RWPE2 (cell line): ENCODE measurements at regions not wholly inside any gene's neighbourhood (a gene's known extent, or its start where the extent isn't known, plus 50 kb on each side); places are given as distances from the start of the nearest gene placed in this dataset.
"Not testable (repeated sequence)": the region's sequence is repeated elsewhere in the genome, so short reads cannot be mapped to it uniquely, and the experiment has no call there.

ENCODE experiments used
- ATAC-seq: fragments of 200-7000 bp; cut with Tn5 transposase; 3 replicates; pipeline ENCODE4 v1.9.1; 2021; ENCODE audit warnings: low read depth
- DNase-seq: peaks from one replicate; pipeline ENCODE4 v3.0.0-alpha.2; 2020; ENCODE audit warnings: low spot score
- H3K27ac ChIP-seq: fragments of 450-650 bp; 2 replicates; pipeline ENCODE4 v1.5.1; 2017; ENCODE audit warnings: mild to moderate bottlenecking; ENCODE audit not compliant: poor library complexity, severe bottlenecking
- H3K27me3 ChIP-seq: fragments of 250-450 bp; sonication (Bioruptor Pico); 2 replicates; pipeline ENCODE4 v1.5.1; 2021; ENCODE audit warnings: mild to moderate bottlenecking, moderate library complexity; ENCODE audit not compliant: insufficient read depth, poor library complexity, severe bottlenecking
- H3K36me3 ChIP-seq: fragments of 250-450 bp; sonication (Bioruptor Pico); 2 replicates; pipeline ENCODE4 v1.5.1; 2020; ENCODE audit warnings: low read depth, mild to moderate bottlenecking, moderate library complexity
- H3K4me1 ChIP-seq: fragments of 250-450 bp; sonication (Bioruptor Pico); 2 replicates; pipeline ENCODE4 v1.5.1; 2021; ENCODE audit warnings: mild to moderate bottlenecking, moderate library complexity; ENCODE audit not compliant: insufficient read depth, poor library complexity, severe bottlenecking
- H3K4me3 ChIP-seq: fragments of 250-450 bp; sonication (Bioruptor Pico); 2 replicates; pipeline ENCODE4 v1.5.1; 2021; ENCODE audit warnings: mild to moderate bottlenecking, moderate library complexity; ENCODE audit not compliant: severe bottlenecking
- H3K9me3 ChIP-seq: fragments of 250-450 bp; sonication (Bioruptor Pico); 2 replicates; pipeline ENCODE4 v1.5.1; 2021; ENCODE audit warnings: mild to moderate bottlenecking, moderate library complexity; ENCODE audit not compliant: severe bottlenecking
- CTCF ChIP-seq: fragments of 450-650 bp; IDR thresholded peaks from one replicate; pipeline ENCODE4 v1.5.1; 2017; ENCODE audit warnings: mild to moderate bottlenecking, moderate library complexity; ENCODE audit not compliant: poor library complexity, severe bottlenecking

GRCh38 chr6:84635081-84635761 is 129.2 kb downstream of the TBX18 start:
- H3K4me1 ChIP-seq = peaks cover 12% of the 10 kb centered on the region
- H3K9me3 ChIP-seq = no peaks in the 10 kb centered on the region
- no peak overlapping the region for H3K4me3 ChIP-seq
- H3K36me3 ChIP-seq = no peaks in the 10 kb centered on the region
- DNase-seq (no peak), ATAC-seq (no peak)
- no peak overlapping the region for H3K27ac ChIP-seq
- no peaks in the 10 kb centered on the region for H3K27me3 ChIP-seq
- no peak for TF ChIP-seq CTCF

GRCh38 chr6:84633771-84634170 is 130.6 kb downstream of the TBX18 start:
- no peak for TF ChIP-seq CTCF
- ATAC-seq (no peak), DNase-seq (no peak)
- no peaks in the 10 kb centered on the region for H3K36me3 ChIP-seq
- H3K27me3 ChIP-seq = no peaks in the 10 kb centered on the region
- no peak overlapping the region for H3K27ac ChIP-seq
- no peaks in the 10 kb centered on the region for H3K9me3 ChIP-seq
- no peak overlapping the region for H3K4me3 ChIP-seq
- peaks cover 3% of the 10 kb centered on the region for H3K4me1 ChIP-seq

GRCh38 chr6:84626527-84626926 is 137.9 kb downstream of the TBX18 start:
- H3K4me1 ChIP-seq = peaks cover 13% of the 10 kb centered on the region
- not testable (repeated sequence) for H3K27ac ChIP-seq, ATAC-seq, H3K27me3 ChIP-seq, H3K9me3 ChIP-seq, H3K4me3 ChIP-seq, DNase-seq, H3K36me3 ChIP-seq

- peak overlapping the region; percentile 72 for H3K27ac ChIP-seq
- H3K4me3 ChIP-seq = no peak overlapping the region
- DNase-seq (no peak), ATAC-seq (no peak)
- H3K4me1 ChIP-seq = peaks cover 13% of the 10 kb centered on the region
- no peaks in the 10 kb centered on the region for H3K9me3 ChIP-seq
- H3K36me3 ChIP-seq = no peaks in the 10 kb centered on the region
- H3K27me3 ChIP-seq = no peaks in the 10 kb centered on the region
- TF ChIP-seq CTCF = no peak
These were observed 138.9 kb downstream of the TBX18 start for GRCh38 chr6:84625506-84625905.

GRCh38 chr6:84623956-84624680 is 140.3 kb downstream of the TBX18 start:
- Histone ChIP-seq H3K27ac (peak overlapping the region; percentile 72), H3K4me3 (no peak overlapping the region), H3K27me3 (no peaks in the 10 kb centered on the region), H3K9me3 (no peaks in the 10 kb centered on the region), H3K36me3 (no peaks in the 10 kb centered on the region), H3K4me1 (peaks cover 13% of the 10 kb centered on the region)
- no peak for DNase-seq
- TF ChIP-seq CTCF = no peak
- peak; percentile 98 for ATAC-seq
